HFFc6 (cell line): ENCODE measurements at regions not wholly inside any gene's neighbourhood (a gene's known extent, or its start where the extent isn't known, plus 50 kb on each side); places are given as distances from the start of the nearest gene placed in this dataset.

Experiments used
- DNase-seq: peaks from one replicate; pipeline ENCODE4 v3.0.0-alpha.2; 2018
- H3K27ac Mint-ChIP-seq: 2 replicates; pipeline ENCODE4 v1.8.0; 2020; ENCODE audit warnings: mild to moderate bottlenecking, mixed read lengths
- H3K27me3 Mint-ChIP-seq: 2 replicates; pipeline ENCODE4 v1.8.0; 2021; ENCODE audit warnings: mild to moderate bottlenecking, moderate library complexity, mixed read lengths; ENCODE audit not compliant: insufficient read depth
- H3K36me3 Mint-ChIP-seq: 2 replicates; pipeline ENCODE4 v1.8.0; 2021; ENCODE audit warnings: low read depth, mixed read lengths
- H3K4me1 Mint-ChIP-seq: 2 replicates; pipeline ENCODE4 v1.8.0; 2020; ENCODE audit warnings: low read depth, mixed read lengths
- H3K4me3 Mint-ChIP-seq: 2 replicates; pipeline ENCODE4 v1.8.0; 2020; ENCODE audit warnings: mild to moderate bottlenecking, moderate library complexity, mixed read lengths
- H3K9me3 Mint-ChIP-seq: 2 replicates; pipeline ENCODE4 v1.8.0; 2020; ENCODE audit warnings: mild to moderate bottlenecking, mixed read lengths
- TF ChIP-seq, protein P1 (sequence below): fragments of 200-600 bp; sonication (generic); IDR thresholded peaks from 2 replicates; pipeline ENCODE4 v1.5.0; 2021; ENCODE audit warnings: antibody characterized with exemption, mild to moderate bottlenecking

DNA sequence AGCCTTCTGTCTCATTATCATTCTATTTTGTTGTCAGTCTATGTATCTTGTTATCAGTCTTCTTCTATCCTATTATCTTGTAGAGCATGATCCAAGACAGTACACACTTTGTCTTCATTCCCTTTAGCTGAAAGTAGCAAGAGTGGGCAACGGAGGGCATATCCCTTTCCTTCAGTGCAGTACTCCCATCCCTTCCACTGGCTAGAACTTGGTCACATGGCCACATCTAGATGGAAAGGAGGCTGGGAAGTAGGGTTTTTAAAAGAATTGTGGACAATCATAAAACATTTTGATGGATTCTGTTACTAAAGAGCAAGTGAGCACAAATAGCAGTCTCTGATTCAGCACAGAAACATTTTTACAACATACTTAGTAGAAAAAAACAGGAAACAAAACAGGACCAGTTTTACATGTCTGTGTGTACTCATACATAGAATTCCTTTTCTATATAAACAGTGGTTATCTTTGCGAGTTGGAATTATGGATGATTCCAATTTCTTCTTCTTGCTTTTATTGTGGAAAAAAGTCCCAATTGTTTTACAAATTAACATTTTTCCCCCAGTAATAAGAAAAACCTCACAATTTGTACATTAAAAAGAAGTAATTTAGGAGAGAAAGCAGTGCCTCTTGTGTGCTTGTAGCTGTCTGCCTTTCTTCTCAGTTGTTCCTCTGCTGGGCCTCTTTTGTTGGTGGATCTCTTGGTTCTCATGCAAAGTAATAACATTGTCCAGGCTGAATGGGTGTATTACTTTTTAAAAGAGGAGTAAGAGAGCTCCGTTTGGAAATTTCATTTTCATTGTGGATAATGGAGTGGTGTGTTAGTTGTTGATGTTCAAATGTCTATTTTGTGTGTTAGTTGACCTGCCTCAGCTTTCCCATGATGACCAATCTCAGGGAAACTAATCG, 410.9 kb upstream of the TRPC7 start:
- TF ChIP-seq, protein P1, sequence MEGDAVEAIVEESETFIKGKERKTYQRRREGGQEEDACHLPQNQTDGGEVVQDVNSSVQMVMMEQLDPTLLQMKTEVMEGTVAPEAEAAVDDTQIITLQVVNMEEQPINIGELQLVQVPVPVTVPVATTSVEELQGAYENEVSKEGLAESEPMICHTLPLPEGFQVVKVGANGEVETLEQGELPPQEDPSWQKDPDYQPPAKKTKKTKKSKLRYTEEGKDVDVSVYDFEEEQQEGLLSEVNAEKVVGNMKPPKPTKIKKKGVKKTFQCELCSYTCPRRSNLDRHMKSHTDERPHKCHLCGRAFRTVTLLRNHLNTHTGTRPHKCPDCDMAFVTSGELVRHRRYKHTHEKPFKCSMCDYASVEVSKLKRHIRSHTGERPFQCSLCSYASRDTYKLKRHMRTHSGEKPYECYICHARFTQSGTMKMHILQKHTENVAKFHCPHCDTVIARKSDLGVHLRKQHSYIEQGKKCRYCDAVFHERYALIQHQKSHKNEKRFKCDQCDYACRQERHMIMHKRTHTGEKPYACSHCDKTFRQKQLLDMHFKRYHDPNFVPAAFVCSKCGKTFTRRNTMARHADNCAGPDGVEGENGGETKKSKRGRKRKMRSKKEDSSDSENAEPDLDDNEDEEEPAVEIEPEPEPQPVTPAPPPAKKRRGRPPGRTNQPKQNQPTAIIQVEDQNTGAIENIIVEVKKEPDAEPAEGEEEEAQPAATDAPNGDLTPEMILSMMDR: no peak
- Mint-ChIP-seq H3K4me1 (peaks cover 57% of the 10 kb centered on the region), H3K4me3 (peak overlapping the region; percentile 51), H3K9me3 (no peaks in the 10 kb centered on the region), H3K27ac (peak overlapping the region; percentile 51), H3K27me3 (0 out of 2 replicates have a peak, but pooled peaks cover 2% of the 10 kb centered on the region), H3K36me3 (peaks cover 4% of the 10 kb centered on the region; the same call in 1 of the 2 replicates)
- peak; percentile 78 for DNase-seq

GRCh38 chr5:136772491-136772890, 407.1 kb upstream of the TRPC7 start:
- H3K27me3 Mint-ChIP-seq: peaks cover 4% of the 10 kb centered on the region

GRCh38 chr5:136769900-136770684, 404.7 kb upstream of the TRPC7 start:
- Mint-ChIP-seq H3K27ac (no peak overlapping the region), H3K27me3 (peaks cover 4% of the 10 kb centered on the region), H3K9me3 (no peaks in the 10 kb centered on the region), H3K4me3 (no peak overlapping the region), H3K4me1 (peaks cover 39% of the 10 kb centered on the region), H3K36me3 (no peaks in the 10 kb centered on the region)
- peak; percentile 61 for DNase-seq
- TF ChIP-seq, protein P1: peak; percentile 90

More at GRCh38 chr5:136772491-136772890, 407.1 kb upstream of the TRPC7 start:
- H3K36me3 Mint-ChIP-seq: peaks cover 4% of the 10 kb centered on the region; the same call in 1 of the 2 replicates
- no peaks in the 10 kb centered on the region for H3K9me3 Mint-ChIP-seq
- DNase-seq: no peak
- no peak overlapping the region for H3K27ac Mint-ChIP-seq
- TF ChIP-seq, protein P1: no peak
- H3K4me1 Mint-ChIP-seq: peaks cover 47% of the 10 kb centered on the region
- H3K4me3 Mint-ChIP-seq: no peak overlapping the region

DNA sequence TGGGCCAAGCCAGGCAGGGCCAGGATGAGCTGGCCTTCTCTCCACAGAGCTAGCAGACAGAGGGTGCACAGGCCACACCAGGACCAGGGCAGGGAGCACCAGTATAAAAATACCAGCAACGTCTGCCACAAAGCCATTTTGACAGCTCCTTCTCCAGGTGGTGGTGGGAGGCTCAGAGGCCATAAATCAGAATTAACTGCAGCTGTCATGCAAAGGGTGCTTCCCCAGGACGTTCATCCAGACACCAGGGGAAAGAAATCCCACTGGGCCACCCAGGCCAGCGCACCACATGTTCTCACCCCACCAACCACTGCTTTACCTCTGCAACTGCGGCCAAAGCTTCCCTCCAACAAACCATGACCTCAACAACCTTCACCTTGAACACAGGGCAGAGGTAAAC, 403.7 kb upstream of the TRPC7 start:
- TF ChIP-seq, protein P1: no peak
- Mint-ChIP-seq H3K4me3 (no peak overlapping the region), H3K27ac (no peak overlapping the region), H3K9me3 (no peaks in the 10 kb centered on the region), H3K4me1 (peaks cover 29% of the 10 kb centered on the region), H3K36me3 (no peaks in the 10 kb centered on the region), H3K27me3 (peaks cover 4% of the 10 kb centered on the region)
- DNase-seq: no peak

GRCh38 chr5:136768457-136768856, 403.1 kb upstream of the TRPC7 start:
- TF ChIP-seq, protein P1: no peak
- H3K27me3 Mint-ChIP-seq: peaks cover 4% of the 10 kb centered on the region
- no peaks in the 10 kb centered on the region for H3K36me3 Mint-ChIP-seq
- peaks cover 22% of the 10 kb centered on the region for H3K4me1 Mint-ChIP-seq
- DNase-seq: no peak
- H3K9me3 Mint-ChIP-seq: no peaks in the 10 kb centered on the region
- no peak overlapping the region for H3K4me3 Mint-ChIP-seq
- no peak overlapping the region for H3K27ac Mint-ChIP-seq
